Hematopoietic multipotent progenitor cell treated with erythropoietin and hydrocortisone succinate and interleukin-3 and kit ligand, for 15 days (in vitro differentiated cells): ENCODE measurements at regions not wholly inside any gene's neighbourhood (a gene's known extent, or its start where the extent isn't known, plus 50 kb on each side); places are given as distances from the start of the nearest gene placed in this dataset.
A peak's percentile ranks its signal among the peaks of the same experiment; 100 is the strongest.
"Not testable (repeated sequence)": the region's sequence is repeated elsewhere in the genome, so short reads cannot be mapped to it uniquely, and the experiment has no call there.

Experiments
- DNase-seq: peaks from one replicate; pipeline ENCODE4 v3.0.0-alpha.2; 2015; ENCODE audit warnings: low spot score

- no peak for DNase-seq
These were observed 139.4 kb upstream of the HMGA2 start for GRCh38 chr12:65684906-65685305.

GRCh38 chr12:65685514-65685913, 138.8 kb upstream of the HMGA2 start:
- DNase-seq = peak; percentile 6

GRCh38 chr12:65689508-65689907, 134.8 kb upstream of the HMGA2 start:
- no peak for DNase-seq

- DNase-seq = no peak
These were observed 133.8 kb upstream of the HMGA2 start for GRCh38 chr12:65690477-65690876.

- DNase-seq = no peak
These were observed 130.2 kb upstream of the HMGA2 start for GRCh38 chr12:65694130-65694529.

GRCh38 chr12:65695113-65695865, 129.0 kb upstream of the HMGA2 start:
- DNase-seq = no peak

GRCh38 chr12:65696227-65696626, 128.1 kb upstream of the HMGA2 start:
- no peak for DNase-seq

- DNase-seq = no peak
These were observed 125.0 kb upstream of the HMGA2 start for GRCh38 chr12:65699251-65699650.

GRCh38 chr12:65703176-65703575, 121.1 kb upstream of the HMGA2 start:
- no peak for DNase-seq

GRCh38 chr12:65705380-65705876, 118.9 kb upstream of the HMGA2 start:
- no peak for DNase-seq

GRCh38 chr12:65707051-65707450, 117.2 kb upstream of the HMGA2 start:
- DNase-seq = no peak

- DNase-seq = no peak
These were observed 111.9 kb upstream of the HMGA2 start for GRCh38 chr12:65712260-65713004.

GRCh38 chr12:65715961-65716360, 108.3 kb upstream of the HMGA2 start:
- no peak for DNase-seq

GRCh38 chr12:65720136-65721130, 103.8 kb upstream of the HMGA2 start:
- no peak for DNase-seq

- no peak for DNase-seq
These were observed 102.6 kb upstream of the HMGA2 start for GRCh38 chr12:65721541-65722190.

GRCh38 chr12:65725376-65725775, 98.9 kb upstream of the HMGA2 start:
- no peak for DNase-seq

- DNase-seq = no peak
These were observed 95.8 kb upstream of the HMGA2 start for GRCh38 chr12:65728455-65728847.

GRCh38 chr12:65728848-65729793, 95.2 kb upstream of the HMGA2 start:
- no peak for DNase-seq

GRCh38 chr12:65731771-65732170, 92.5 kb upstream of the HMGA2 start:
- DNase-seq = no peak

- DNase-seq = not testable (repeated sequence)
These were observed 90.6 kb upstream of the HMGA2 start for GRCh38 chr12:65733643-65734042.
